DMS 273 (cell line): ENCODE measurements at regions not wholly inside any gene's neighbourhood (a gene's known extent, or its start where the extent isn't known, plus 50 kb on each side); places are given as distances from the start of the nearest gene placed in this dataset.

Experiments
- DNase-seq: peaks from one replicate; lab custom pipeline; 2025; ENCODE audit not compliant: unreplicated experiment; lab: John Stamatoyannopoulos, UW

GRCh38 chr14:62364161-62364560, 601.9 kb downstream of the SNAPC1 start:
- DNase-seq = no peak

- no peak for DNase-seq
These were observed 602.6 kb downstream of the SNAPC1 start for GRCh38 chr14:62364800-62365280.

DNA sequence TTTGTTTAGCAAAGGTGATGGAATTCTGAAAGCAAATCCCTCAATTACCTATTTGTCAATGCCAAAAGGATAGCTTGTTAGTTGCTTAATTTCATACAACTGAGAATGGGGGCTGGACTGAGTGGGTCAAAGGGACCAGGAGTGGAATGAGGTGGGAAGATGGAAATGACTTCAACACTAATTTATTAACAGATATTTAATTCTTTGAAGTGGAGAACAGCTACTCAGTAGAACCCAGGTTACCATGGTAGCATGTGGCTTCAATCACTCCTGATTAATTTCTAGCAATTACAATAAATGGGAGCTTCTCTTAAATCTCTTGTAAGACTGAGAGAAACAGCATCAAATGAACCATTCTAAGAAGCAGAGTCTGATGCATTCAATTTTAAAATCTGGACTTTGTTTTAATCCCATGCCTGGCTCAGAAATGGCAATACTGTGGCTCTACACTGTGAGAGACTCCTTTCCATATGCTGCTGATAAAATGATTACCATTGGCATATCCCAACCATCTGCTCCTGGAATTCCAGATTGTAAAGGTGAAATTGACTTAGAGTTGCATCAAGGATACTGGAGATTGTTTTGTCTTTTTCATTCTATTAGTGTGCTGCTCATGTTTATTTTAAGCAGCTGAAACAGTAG, 607.8 kb downstream of the SNAPC1 start:
- DNase-seq = peak; percentile 59

- DNase-seq = no peak
These were observed 611.7 kb downstream of the SNAPC1 start for GRCh38 chr14:62373944-62374343.

- no peak for DNase-seq
These were observed 615.8 kb downstream of the SNAPC1 start for GRCh38 chr14:62378057-62378456.

- DNase-seq = no peak
These were observed 619.3 kb downstream of the SNAPC1 start for GRCh38 chr14:62381311-62382070.

DNA sequence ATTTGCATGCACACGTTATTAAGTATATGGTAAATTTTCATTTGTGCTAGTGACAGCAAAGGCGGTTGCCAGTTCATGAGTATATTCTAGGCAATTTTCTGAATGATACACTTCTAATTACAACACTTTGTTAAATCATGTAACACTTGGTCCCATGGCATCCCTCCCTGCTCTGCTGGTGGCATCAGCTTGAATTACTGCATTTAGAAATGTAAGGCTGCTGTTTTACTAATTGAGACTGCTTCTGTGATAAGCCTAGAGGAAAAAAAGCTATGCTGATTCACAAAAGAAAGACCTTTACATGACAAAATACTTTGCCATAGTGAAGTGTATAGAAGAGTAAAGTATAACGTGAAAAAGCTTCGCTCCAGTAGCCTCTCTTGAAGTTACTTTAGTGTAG, 636.1 kb downstream of the KCNH5 start:
- DNase-seq = no peak

DNA sequence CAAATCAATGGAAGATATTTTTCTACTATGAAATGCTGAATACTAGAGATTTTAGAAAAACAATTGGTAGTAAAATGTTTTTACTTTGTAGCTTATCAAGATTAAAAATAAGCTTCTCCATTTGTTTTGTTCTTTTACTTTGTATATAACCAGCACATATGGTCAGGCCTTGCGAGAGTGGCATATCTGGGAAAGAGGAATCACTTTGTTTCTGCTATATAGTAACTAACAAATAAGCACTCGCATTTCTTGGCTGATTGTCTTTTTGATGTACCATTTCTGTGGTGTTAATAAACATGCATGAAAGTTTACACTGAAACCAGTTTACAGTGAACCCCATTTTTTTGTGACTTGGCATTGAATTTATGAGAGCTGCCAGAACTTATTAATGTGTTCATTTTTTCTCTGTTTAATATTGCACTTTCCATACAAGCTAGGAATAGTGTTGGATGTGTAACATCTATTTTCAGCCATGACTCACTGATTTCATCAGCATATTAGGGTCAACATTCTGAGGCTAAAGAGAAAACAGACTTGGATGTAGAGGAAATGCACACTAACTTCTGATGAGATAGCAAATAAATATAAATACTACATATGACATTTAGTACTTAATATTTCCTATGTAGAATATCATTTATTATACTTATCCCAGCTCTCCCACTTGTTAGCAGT, 635.5 kb downstream of the KCNH5 start:
- no peak for DNase-seq

DNA sequence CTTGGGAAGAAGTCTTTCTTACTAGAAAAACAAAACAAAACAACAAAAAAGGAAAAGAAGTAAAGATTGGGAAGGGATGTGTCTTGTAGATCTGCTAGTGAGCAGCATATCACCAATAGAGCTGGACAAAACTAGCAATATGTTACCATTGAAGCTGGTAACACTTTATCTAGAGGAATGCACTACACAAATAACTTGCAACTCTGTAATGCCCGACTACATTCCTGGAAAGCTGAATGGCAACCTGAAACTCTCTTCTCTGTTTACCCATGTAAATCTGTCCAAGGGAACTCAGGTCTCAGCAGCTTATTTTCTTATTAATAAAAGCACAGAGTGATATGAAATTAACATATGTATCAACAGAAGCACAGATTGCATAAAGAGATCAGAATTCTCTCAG, 624.4 kb downstream of the KCNH5 start:
- no peak for DNase-seq

GRCh38 chr14:62428429-62429203, 616.6 kb downstream of the KCNH5 start:
- DNase-seq = no peak

DNA sequence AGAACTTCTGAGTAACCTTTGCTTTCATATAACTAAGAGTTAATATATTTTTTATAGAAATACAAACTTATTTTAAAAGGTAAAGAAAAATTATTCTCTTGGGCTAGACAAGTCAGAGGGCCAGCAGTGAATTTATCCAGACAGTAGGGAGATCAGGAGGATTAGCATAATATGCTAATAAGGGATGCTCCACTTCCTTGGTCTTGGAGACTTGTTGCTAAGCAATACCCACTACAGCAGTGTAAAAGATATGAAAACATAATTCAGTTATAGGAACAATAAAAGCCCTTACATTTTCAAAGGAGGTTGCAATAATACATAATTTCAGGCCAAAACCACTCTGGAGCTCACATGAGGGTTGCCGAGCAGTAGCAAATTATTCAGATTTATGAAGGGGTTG, 615.6 kb downstream of the KCNH5 start:
- no peak for DNase-seq

GRCh38 chr14:62431496-62431895, 613.8 kb downstream of the KCNH5 start:
- no peak for DNase-seq

DNA sequence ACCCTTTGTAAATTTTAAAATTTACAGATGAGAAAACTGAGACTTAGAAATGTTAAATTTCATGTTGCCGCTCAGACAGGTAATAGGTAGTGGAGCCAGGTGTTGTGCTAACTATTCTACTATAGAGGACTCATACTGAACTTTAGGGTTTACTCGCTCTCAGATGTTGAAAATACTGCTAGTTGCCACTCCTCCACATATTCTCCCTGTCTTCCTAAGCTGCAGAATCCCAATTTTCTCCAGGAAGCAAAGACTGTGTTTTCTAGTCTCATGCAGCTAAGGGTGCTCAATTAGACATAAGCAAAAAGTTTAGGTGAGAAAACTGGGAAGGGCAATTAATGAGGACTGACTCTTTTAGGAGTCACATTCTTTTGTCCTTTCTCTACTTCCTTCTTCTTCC, 612.3 kb downstream of the KCNH5 start:
- DNase-seq = no peak

DNA sequence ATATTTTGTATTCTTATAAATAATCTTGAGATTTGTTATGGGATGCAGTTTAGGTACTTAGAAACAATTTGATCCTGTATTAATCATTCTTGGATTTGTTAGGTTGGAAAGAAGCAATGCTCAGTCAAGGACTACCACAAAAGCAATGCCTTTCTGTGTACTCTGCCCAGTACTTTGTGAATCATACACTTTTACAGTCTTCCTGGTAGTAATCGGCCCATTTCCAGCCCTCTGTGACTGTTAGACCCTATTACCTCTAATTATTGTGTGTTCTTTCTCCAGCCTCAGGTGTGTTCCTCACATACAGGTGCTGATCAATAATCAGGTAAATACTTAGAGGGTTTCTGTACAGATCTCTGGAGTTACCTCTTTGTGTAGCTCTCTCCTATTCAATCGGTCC, 609.0 kb downstream of the KCNH5 start:
- DNase-seq = no peak

DNA sequence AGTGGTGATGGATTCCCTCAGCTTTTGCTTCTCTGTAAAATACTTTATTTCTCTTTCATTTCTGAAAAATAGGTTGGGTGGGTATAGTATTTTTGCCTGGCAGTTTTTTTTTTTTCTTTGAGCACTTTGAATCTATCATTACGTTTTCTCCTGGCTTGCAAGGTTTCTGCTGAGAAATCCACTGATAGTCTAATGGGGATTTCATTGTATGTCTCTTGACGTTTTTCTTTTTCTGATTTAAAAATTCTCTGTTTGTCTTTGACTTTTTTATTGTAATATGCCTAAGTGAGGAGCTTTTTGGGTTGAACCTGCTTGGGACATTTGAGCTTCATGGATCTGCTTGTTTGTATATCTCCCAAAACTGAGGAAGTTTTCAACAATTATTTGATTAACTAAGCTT, 606.0 kb downstream of the KCNH5 start:
- DNase-seq = no peak

DNA sequence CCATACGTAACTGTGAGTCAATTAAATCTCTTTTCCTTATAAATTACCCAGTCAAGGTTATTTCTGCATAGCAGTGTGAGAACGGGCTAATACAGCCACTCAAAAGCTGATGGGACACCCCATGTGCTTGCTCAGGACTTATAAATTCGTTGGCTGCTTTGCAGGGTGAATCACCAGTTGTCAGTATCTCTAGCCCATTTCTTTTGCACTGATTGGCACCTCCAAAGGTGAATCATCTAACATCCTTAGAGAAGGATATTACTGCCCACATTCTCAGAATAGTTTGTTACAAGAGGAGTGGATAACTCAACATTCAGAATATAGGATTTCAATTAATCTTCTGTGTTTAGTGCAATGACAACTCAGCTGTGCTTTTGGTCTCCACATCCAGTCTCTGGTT, 601.5 kb downstream of the KCNH5 start:
- DNase-seq = no peak

DNA sequence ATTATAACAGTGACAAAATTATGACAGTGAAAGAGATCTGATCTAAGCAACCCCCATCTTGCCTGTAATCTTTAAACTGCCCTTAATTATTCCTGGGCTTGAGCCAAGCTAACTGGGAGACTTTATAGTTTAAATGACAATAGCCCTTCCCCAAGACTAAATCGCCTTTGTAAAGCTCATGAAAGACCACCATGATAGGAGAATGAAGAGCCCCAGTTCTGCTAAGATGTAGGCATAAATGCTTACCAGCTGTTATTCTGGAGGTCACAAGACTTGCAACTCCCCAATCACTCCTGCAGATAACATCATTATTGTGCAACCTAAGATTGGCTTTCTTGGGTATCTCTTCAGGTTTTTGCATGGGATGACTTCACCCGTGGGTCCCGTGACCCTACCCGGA, 599.7 kb downstream of the KCNH5 start:
- DNase-seq = no peak

DNA sequence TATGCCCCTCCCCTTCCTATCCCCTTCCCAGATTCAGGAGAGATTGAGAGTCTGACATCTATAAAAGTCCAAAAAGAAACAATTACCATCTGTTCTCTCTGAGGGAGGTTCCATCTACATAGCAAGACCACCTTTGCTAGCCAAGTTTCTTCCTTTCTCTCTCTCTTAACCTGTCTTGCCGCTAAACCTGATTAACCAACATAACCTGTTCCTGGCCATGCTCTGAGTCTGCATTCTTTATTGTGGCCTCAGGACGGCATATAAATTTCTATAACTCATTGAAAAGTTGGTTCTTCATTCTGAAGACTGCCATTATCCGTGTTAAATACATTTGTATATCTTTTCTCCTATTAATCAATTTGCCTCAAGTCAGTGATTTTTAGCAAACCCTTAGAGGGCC, 594.0 kb downstream of the KCNH5 start:
- no peak for DNase-seq

- DNase-seq = no peak
These were observed 592.0 kb downstream of the KCNH5 start for GRCh38 chr14:62453226-62453625.

GRCh38 chr14:62455446-62455845, 589.8 kb downstream of the KCNH5 start:
- DNase-seq = no peak

GRCh38 chr14:62462988-62463387, 582.3 kb downstream of the KCNH5 start:
- DNase-seq = no peak
